Right cardiac atrium (tissue), 5 donors: ENCODE measurements at regions not wholly inside any gene's neighbourhood (a gene's known extent, or its start where the extent isn't known, plus 50 kb on each side); places are given as distances from the start of the nearest gene placed in this dataset.
A peak's percentile ranks its signal among the peaks of the same experiment; 100 is the strongest.

Experiments used
- ATAC-seq, 2 donors: fragments of 200-7000 bp; cut with Tn5 transposase; one replicate each; pipeline versions ENCODE4 v1.8.0 to v1.9.1; 2020; ENCODE audit warnings: moderate library complexity in 2 of 2, mild to moderate bottlenecking in 1 of 2
- DNase-seq, 3 donors: peaks; one replicate each; pipeline ENCODE4 v3.0.0-alpha.2; 2020
- H3K27ac ChIP-seq: one replicate; pipeline ENCODE4 v1.5.1; 2013; ENCODE audit warnings: mild to moderate bottlenecking, low read length, control low read depth, moderate library complexity
- H3K27me3 ChIP-seq: one replicate; pipeline ENCODE4 v1.6.1; 2013; ENCODE audit not compliant: control insufficient read depth, insufficient read depth
- H3K4me1 ChIP-seq: one replicate; pipeline ENCODE4 v1.6.1; 2013; ENCODE audit warnings: low read length; ENCODE audit not compliant: control insufficient read depth, insufficient read depth
- H3K4me3 ChIP-seq: one replicate; pipeline ENCODE4 v1.5.1; 2013; ENCODE audit warnings: low read length, control low read depth
- H3K9me3 ChIP-seq: one replicate; pipeline ENCODE4 v1.6.1; 2013; ENCODE audit warnings: low read length; ENCODE audit not compliant: control insufficient read depth
- WGBS: extraction: QIAGEN DNeasy Blood & Tissue Kit; methylation state at CpG from one replicate; pipeline ENCODE4 v1.1.7; 2013; 5-methylcytosine and 5-hydroxymethylcytosine counted together
- intact Hi-C, 4 donors: fragments of 100-400 bp; cut with DNase I; formaldehyde crosslinking; loops; one replicate each; pipeline versions ENCODE4 v1.11.0 to v1.14.0; 2022 to 2023
- donor health status: healthy with polysubstance abuse.
- donor health status: DM: no; HTN: yes; CAD: no.
- donor health status: DM: no; HTN: no; CAD: no.
- donor health status: DM: no; HTN: yes; CAD: no; lungs with severe emphysema.
- donor health status: DM: yes; HTN: yes; CAD: no.

DNA sequence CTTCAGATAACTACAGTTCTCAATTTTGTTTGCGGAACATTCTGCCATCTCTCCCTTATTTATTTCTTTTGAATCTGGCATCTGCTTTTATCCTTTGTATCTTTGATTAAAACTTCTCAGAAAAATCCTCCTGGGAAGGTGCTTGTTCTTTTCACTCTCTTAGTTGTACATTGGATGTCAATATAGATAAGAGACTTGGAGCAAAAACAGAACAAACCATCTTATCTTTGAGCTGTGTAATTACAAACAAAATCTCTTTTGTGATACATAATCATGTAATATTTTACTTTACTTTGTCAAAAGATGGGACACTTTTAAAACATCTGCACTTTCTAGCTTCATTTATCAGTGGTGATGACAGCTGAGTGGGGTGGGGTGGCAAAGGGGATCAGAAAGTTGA, 307.2 kb upstream of the LYPLAL1 start:
- no peaks in the 10 kb centered on the region for H3K4me1 ChIP-seq
- no peaks in the 10 kb centered on the region for H3K27me3 ChIP-seq
- WGBS: 83% methylated on average over 1 of the region's 1 CpG
- DNase-seq (no peak), ATAC-seq (no peak)
- H3K4me3 ChIP-seq: no peak overlapping the region
- no peaks in the 10 kb centered on the region for H3K9me3 ChIP-seq
- intact Hi-C loops: no loop called here
- no peak overlapping the region for H3K27ac ChIP-seq

DNA sequence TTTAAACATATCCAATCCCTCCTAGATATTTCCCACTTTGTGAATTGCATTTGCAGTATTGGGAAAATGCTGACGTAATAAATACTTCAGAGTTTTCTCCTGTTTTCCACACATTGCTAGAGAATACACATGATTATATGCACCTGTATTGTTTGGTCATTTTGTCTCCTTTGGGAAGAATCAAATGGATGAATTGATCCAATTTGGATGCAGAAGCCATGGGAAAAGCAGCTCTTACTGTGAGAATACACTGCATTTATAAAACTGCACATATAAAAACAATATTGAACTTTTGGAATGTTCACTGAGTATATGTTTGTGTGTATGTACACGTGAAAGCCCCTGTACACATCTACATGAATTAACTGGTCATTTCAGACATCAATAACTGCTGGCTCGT, 306.6 kb upstream of the LYPLAL1 start:
- Histone ChIP-seq H3K4me1 (no peaks in the 10 kb centered on the region), H3K27me3 (no peaks in the 10 kb centered on the region), H3K4me3 (no peak overlapping the region), H3K27ac (no peak overlapping the region), H3K9me3 (no peaks in the 10 kb centered on the region)
- DNase-seq (no peak), ATAC-seq (no peak)
- intact Hi-C loops: no loop called here
- 58% methylated on average over 3 of the region's 3 CpGs for WGBS

DNA sequence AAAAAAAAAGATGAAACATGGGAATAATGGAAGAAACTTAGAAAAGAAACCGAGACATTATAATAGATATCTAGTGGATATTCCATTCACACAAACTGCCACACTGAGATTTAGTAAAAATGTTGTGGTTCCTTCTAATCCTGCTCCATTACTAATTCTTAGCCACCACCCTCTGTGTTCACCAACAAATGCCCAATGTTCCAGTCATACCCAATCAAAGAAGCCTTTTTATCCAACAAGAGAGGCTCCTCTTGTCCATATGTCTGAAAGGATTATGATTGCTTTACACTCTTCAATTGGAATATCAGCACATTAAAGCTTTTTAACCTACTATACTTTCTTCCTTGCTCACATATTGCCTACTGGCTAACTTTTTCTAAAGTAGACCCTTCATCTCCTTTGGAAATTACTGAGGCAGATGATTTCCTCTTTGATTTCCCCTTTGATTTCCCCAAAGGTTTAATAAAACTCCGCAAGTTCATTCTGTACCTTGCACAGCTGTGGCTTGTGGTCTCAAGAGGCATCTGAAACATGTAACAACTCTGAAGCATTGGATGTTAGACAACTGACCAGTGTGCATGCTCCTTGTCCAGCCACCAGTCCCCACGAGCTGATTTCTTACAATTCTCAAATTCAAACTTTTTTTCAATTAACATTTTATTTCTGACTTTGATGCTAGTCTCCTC, 305.6 kb upstream of the LYPLAL1 start:
- Histone ChIP-seq H3K4me1 (no peaks in the 10 kb centered on the region), H3K27me3 (no peaks in the 10 kb centered on the region), H3K27ac (no peak overlapping the region), H3K9me3 (no peaks in the 10 kb centered on the region), H3K4me3 (no peak overlapping the region)
- no peak for ATAC-seq
- intact Hi-C loops: no loop called here
- 77% methylated on average over 3 of the region's 3 CpGs for WGBS
- DNase-seq: no peak

DNA sequence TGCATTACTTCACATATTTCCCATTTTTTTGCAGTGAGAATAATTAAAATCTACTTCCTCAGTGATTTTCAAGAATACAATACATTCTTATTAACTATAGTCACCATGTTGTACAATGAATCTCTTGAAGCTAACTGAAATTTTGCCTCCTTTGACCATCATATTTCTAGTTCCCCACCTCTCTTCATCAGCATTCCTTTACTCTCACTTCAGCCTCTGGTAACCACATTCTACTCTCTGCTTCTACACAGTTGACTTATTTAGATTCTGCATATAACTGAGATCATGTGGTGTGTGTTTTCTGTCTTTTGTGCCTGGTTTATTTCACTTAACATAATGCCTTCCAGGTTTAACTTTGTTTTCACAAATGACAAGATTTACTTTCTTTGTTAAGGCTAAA, 304.4 kb upstream of the LYPLAL1 start:
- ATAC-seq (no peak), DNase-seq (no peak)
- Histone ChIP-seq H3K4me1 (no peaks in the 10 kb centered on the region), H3K4me3 (no peak overlapping the region), H3K27me3 (no peaks in the 10 kb centered on the region), H3K9me3 (no peaks in the 10 kb centered on the region), H3K27ac (no peak overlapping the region)
- intact Hi-C loops: no loop called here

DNA sequence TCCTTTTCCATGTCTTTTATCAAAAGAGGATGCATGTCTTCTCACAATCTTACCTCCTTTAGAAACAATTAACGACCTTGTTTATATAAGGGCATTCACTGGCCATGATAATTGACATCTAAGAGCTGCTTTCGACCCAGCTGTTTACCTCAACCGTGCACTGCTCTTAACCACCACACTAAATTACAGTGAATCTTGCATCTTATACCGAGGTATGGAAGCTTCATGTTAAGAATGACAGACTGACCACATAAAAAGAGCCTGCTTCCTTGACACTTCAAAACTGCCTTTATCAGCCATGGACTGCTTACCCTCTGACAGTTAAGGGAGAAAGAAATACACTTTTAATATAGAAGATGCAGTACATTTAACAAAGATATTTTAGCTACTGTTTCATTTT, 301.7 kb upstream of the LYPLAL1 start:
- H3K27me3 ChIP-seq: no peaks in the 10 kb centered on the region
- no peak overlapping the region for H3K27ac ChIP-seq
- no peak overlapping the region for H3K4me3 ChIP-seq
- intact Hi-C loops: no loop called here
- 50% methylated on average over 4 of the region's 4 CpGs for WGBS
- no peaks in the 10 kb centered on the region for H3K4me1 ChIP-seq
- H3K9me3 ChIP-seq: no peaks in the 10 kb centered on the region
- DNase-seq: no peak
- no peak for ATAC-seq

DNA sequence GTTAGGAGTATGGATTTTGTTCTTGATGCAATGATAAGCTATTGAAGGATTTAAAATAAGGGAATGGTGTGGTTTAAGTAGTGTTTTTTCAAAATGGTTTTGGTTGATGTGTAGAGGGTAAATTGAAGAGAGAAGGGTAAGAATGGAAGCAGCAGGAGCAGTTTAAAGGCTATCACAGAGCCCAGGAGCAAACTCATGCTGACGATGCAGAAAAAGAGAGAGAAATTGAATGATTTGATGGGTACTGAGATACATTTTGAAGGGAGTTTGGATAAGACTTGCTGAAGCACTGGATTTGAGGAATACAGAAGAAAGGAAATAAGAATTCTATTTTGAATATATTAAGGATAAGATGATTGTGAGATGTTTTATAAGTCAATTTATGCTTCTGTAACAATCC, 300.8 kb upstream of the LYPLAL1 start:
- H3K27ac ChIP-seq: no peak overlapping the region
- 98% methylated on average over 1 of the region's 1 CpG for WGBS
- intact Hi-C loops: no loop called here
- DNase-seq (no peak), ATAC-seq (no peak)
- no peaks in the 10 kb centered on the region for H3K9me3 ChIP-seq
- H3K4me1 ChIP-seq: no peaks in the 10 kb centered on the region
- H3K27me3 ChIP-seq: no peaks in the 10 kb centered on the region
- no peak overlapping the region for H3K4me3 ChIP-seq

DNA sequence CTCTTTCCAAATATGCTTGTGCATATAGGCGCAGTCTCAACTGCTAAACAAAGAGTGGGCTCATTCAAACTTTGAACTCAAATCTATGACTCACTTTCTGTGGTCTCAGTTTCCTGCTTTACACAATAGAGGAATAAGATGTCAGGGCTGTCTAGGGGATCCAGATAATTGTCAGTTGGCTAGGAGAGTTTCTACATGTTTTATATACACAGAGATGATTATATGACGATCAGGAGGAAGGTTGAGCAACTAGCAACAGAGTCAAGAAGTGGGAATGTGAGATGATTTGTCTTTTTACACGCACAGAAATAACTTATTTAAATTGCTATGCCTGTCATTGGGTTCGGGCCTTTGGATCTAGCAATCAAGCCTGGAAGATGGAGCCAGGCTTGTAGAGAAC, 299.4 kb upstream of the LYPLAL1 start:
- Histone ChIP-seq H3K27me3 (no peaks in the 10 kb centered on the region), H3K4me1 (no peaks in the 10 kb centered on the region), H3K4me3 (no peak overlapping the region), H3K9me3 (no peaks in the 10 kb centered on the region), H3K27ac (no peak overlapping the region)
- WGBS: 77% methylated on average over 4 of the region's 4 CpGs
- intact Hi-C loops: no loop called here
- ATAC-seq (no peak), DNase-seq (no peak)

DNA sequence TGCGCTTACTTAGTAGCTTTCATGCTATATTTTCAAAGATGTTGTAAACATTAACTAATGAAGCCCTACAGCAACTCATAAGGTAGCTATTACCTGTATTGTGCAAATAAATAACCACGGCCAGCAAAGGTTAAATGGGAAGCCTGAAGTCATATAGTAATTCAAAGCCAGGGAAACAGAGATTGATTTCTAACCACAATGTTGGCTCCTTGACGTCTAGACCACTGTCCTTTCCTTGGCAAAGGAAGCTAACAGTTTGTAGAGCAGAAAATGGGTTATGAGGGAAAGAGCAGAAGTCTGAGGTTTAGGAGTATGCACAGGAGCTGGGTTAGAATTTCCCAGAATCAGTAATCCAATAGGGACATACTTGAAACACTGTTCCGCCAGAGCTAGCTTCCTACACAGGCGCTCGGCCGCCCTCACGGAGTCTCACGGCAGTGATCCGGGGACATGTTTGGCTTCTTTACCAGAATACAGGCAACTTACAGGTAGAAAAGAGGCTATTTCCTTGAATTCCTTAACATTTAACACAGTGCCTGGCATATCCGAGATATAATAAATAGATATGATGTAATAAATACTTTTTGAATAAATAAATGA, 298.8 kb upstream of the LYPLAL1 start:
- Histone ChIP-seq H3K4me3 (no peak overlapping the region), H3K27ac (no peak overlapping the region), H3K9me3 (no peaks in the 10 kb centered on the region), H3K27me3 (no peaks in the 10 kb centered on the region), H3K4me1 (no peaks in the 10 kb centered on the region)
- ATAC-seq (no peak), DNase-seq (no peak)
- WGBS: 93% methylated on average over 11 of the region's 11 CpGs
- intact Hi-C loops: no loop called here

DNA sequence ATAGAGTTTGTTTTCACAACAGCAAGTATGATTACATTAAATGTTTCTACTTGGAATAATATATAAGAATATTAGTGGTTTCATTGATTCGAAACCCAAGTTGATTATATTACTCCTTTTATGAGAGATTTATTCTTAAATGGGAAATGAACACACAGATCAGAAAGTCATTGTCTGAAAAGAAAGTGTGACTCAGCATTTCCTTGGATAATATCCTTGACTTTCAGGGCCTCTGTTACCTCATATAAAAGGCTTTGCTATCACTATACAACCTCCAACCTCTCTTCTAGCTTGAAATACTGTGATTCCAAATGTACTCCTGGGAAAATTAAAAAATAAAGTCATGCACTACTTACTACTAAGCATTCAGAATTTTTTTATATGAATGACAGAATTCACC, 295.3 kb upstream of the LYPLAL1 start:
- Histone ChIP-seq H3K4me3 (no peak overlapping the region), H3K27ac (no peak overlapping the region), H3K4me1 (no peaks in the 10 kb centered on the region), H3K27me3 (no peaks in the 10 kb centered on the region), H3K9me3 (no peaks in the 10 kb centered on the region)
- peak in 1 of 2 donors; percentile 53 for ATAC-seq
- 87% methylated on average over 1 of the region's 1 CpG for WGBS
- intact Hi-C loops: no loop called here
- DNase-seq: no peak

DNA sequence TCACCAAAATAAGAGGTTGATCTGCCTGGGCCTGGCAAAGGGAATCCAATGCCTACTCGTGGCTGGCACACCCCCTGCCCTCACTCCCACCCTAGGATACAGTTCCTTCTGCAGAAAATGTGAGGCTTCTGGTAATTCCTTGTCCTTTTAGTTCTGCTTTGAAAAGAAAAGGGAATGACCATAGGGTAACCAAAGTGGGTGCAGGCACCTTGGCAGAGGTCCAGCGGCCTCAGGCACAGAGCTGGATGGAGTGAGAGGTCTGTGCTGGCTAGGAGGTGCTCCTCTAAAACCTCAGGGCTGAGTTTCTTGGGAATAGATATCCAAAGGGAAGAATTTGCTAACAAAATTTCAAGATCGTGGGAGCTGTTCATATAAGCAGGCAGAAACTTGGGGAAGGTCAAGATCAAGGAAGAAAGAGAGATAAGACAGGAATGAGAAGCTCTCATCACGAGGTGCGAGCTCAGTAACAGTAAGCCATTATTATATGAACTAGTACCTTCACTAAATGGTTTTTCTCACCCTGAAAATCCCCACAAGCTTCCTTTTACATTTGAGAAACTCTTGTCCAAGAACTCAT, 293.1 kb upstream of the LYPLAL1 start:
- Histone ChIP-seq H3K4me1 (no peaks in the 10 kb centered on the region), H3K27ac (no peak overlapping the region), H3K9me3 (no peaks in the 10 kb centered on the region), H3K27me3 (no peaks in the 10 kb centered on the region), H3K4me3 (no peak overlapping the region)
- intact Hi-C loops: no loop called here
- DNase-seq (peak in 2 of 3 donors; percentile 9 to 54), ATAC-seq (no peak)
- WGBS: 52% methylated on average over 5 of the region's 5 CpGs

DNA sequence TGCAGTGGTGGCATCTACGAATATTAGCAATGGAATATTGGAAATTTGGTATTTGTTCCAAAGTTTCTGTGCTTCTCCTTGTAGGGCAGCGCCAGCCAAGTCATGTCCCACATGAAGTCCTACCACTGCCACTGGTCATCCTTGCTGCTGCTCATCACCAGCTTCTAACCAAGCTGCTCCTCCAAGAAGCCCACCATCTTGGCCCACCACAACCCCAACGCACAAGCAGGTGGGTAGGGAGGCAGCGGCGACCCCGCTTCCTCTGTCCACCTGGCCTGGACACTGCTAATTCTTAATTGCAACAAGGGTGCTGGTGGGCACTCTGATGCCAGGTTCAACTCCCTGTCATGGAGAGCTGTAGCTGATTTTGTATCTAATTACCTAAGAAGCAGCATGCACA, 291.2 kb upstream of the LYPLAL1 start:
- H3K4me3 ChIP-seq: no peak overlapping the region
- no peaks in the 10 kb centered on the region for H3K27me3 ChIP-seq
- H3K4me1 ChIP-seq: no peaks in the 10 kb centered on the region
- H3K9me3 ChIP-seq: no peaks in the 10 kb centered on the region
- peak in 1 of 3 donors; percentile 11 for DNase-seq
- WGBS: 95% methylated on average over 6 of the region's 6 CpGs
- intact Hi-C loops: no loop called here
- ATAC-seq: no peak
- H3K27ac ChIP-seq: no peak overlapping the region
